ENCODE measurements at regions not wholly inside any gene's neighbourhood (a gene's known extent, or its start where the extent isn't known, plus 50 kb on each side); places are given as distances from the start of the nearest gene placed in this dataset.

DNA sequence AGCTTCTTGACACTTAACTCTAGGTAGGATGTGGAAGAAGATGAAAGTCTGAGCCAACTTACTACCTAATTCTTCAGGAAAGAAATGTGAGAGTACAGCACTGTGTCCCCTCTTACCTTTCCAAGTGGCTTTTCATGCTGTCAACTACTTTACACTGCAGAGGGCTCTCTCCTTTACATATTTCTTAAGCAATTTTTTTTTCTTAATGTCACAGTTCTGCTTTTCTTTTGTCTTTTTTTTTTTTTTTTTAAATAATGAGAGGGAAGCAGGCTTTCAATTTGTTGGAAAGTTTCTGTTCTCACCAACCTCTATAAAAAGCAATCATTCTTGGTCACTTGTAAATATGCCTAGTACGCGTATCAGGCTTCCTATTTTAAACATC is 212.7 kb upstream of the MIR17HG start:
- DNase-seq (ENCODE audit: low spot score), result no peak

DNA sequence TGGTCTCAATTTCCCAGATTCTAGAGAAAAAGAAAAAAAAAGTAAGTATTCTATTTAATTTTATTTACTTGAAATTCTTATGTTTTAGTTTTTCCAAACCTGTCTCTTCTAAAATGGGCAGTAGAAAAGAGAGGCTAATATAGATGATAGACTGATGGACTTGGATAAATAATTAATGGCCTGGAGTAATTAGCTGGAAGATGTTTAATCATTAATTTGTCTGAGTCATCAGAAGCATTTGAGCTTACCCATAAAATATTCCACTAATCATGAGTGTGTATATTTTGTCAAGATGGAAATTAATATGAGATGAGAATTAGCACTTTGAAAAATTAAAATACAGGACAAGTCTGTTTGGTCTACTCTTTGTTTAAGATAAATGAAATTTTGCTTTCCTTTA is 212.1 kb upstream of the MIR17HG start:
- no peak for DNase-seq (ENCODE audit: low spot score)

- no peak for DNase-seq (ENCODE audit: low spot score)
These were observed 211.5 kb upstream of the MIR17HG start for GRCh38 chr13:91135968-91136367.

GRCh38 chr13:91136806-91137205 is 210.7 kb upstream of the MIR17HG start:
- DNase-seq (ENCODE audit: low spot score), result no peak

DNA sequence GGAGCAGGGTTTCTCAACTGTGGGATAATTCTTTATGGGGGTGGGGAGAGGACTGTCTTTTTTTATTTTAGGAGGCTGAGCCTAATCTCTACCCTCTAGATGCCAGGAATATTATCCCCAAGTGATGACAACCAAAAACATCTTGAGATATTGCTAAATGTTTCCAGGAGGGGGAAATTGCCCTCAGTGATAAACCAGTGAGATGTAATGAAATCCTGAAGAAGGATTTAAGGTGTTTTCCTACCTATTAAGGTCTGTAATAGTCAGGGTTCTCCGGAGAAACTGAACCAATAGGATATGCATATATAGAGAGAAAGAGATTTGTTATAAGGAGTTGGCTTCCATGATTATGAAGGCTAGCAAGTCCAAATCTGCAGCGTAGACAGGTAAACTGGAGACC is 208.3 kb upstream of the MIR17HG start:
- no peak for DNase-seq (ENCODE audit: low spot score)

DNA sequence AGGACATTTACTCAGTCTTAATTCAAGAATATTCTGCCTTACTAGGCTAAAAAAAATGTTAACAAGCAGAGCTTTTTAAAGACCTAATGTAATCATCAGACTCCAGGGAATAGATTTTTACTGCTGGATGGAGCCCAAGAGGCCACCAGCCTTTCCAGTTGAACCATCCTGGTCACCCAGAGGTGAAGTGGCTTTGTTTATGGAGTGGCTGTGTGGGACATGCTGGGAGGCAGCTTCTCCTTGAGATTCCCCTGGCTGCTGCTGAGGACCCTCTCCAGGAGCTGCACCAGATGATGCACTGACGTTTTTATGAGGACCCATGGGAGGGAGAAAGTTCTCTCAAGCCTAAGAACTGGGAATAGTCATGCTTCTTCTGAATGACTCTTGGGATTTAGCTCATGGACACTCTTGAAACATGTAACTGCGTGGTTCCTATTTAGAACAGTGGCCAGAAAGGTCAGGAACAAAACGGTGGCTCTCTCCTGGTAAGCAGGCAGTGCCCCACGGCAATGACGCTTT is 205.9 kb upstream of the MIR17HG start:
- DNase-seq (ENCODE audit: low spot score), result no peak

GRCh38 chr13:91142572-91142971 is 204.9 kb upstream of the MIR17HG start:
- DNase-seq (ENCODE audit: low spot score), result no peak

DNA sequence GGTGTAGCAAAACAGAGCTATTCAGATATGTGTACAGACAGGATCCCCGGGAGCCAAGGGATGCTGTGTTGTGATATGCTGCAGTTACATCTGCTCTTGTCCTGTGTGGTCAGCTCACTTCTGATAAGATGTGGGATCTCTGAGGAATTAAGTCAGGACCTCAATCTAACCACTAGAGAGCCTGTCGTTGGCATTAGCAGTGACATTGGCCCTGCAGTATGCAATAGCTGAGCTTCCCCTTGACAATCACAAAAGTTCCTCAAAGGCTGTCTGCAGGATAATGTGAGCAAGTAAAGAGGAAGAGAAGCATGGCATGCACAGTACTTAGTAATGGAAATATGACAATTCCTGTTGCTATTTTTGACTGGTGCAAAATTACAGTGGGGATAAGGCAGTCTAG is 203.4 kb upstream of the MIR17HG start:
- DNase-seq (ENCODE audit: low spot score), result no peak

- DNase-seq (ENCODE audit: low spot score), result no peak
These were observed 203.0 kb upstream of the MIR17HG start for GRCh38 chr13:91144486-91144885.

- DNase-seq (ENCODE audit: low spot score), result no peak
These were observed 201.8 kb upstream of the MIR17HG start for GRCh38 chr13:91145571-91146205.

- no peak for DNase-seq (ENCODE audit: low spot score)
These were observed 200.9 kb upstream of the MIR17HG start for GRCh38 chr13:91146601-91147000.

DNA sequence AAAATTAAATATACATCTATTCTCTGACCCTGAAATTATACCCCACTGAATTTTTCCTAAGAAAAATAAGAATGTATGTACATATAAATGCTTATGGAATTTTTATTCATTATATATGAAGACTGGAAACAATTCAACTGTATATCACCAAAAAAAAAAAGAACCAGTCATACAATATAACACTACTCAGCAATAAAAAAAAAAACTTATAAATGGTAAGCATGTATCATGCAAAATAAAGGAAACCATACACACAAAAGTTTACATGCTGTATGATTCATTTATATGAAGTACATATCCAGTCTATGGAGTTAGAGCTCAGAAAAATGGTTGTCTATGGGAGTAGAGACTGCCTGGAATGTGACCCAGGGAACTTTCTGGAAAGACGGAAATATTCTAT is 199.4 kb upstream of the MIR17HG start:
- DNase-seq (ENCODE audit: low spot score), result no peak

- DNase-seq (ENCODE audit: low spot score), result no peak
These were observed 195.6 kb upstream of the MIR17HG start for GRCh38 chr13:91151921-91152320.

DNA sequence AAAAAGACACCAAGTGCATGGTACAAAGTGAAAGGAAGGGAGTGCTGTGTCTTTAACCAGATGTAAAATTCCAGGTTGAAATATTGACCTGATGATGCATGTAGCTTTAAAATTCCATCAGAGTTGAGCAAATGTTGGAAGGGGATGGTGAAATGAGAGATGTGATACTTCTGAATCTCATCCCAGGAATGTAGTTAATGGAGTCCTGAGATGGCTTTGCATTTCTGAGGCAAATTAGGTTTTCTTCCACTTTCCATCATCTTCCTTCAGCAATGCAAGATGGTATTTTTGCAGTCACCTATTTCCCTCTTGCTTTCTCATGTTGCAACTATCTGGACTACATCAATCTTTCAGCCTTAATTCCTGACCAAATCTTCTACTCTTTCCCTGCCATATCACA is 194.1 kb upstream of the MIR17HG start:
- DNase-seq (ENCODE audit: low spot score), result no peak

DNA sequence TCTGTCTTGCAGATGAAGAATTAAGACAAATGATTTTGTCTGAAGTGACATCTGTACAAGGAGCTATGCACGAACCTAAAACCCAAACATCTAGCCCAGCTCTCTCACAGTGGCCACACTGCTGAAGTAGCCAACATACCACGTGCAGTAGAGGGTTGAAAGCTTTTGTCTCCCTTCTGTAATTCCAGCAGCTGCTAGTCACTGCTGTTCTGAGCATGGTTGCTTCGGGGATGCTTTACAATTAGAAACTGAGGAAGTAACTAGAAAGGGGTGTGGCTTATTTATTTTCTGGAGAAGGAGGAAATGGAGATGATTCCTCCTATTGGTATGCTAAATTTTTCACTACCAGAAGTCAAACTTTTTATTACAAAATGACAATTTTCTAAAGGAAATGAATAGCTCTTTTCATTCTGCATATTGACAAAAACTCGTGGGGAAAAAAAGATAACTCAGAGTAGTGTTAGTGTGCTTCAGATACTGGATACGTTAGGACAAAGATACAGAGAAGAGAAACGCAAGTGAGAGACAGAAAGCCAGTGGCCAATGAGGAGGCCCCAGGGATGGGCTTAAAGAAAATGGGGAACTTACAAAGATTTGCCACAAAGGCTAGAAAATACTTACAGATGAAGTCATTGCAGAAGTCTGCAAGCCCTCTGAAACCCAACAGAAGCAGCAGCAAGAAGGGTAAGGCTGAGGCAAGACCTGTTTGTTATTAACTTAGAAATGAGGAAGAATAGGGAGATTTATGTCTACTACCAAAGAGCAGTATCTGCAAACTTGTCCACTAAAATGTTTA is 192.7 kb upstream of the MIR17HG start:
- no peak for DNase-seq (ENCODE audit: low spot score)

- DNase-seq (ENCODE audit: low spot score), result no peak
These were observed 191.9 kb upstream of the MIR17HG start for GRCh38 chr13:91155512-91156114.

GRCh38 chr13:91157273-91158016 is 190.0 kb upstream of the MIR17HG start:
- no peak for DNase-seq (ENCODE audit: low spot score)

GRCh38 chr13:91158017-91158395 is 189.5 kb upstream of the MIR17HG start:
- no peak for DNase-seq (ENCODE audit: low spot score)

DNA sequence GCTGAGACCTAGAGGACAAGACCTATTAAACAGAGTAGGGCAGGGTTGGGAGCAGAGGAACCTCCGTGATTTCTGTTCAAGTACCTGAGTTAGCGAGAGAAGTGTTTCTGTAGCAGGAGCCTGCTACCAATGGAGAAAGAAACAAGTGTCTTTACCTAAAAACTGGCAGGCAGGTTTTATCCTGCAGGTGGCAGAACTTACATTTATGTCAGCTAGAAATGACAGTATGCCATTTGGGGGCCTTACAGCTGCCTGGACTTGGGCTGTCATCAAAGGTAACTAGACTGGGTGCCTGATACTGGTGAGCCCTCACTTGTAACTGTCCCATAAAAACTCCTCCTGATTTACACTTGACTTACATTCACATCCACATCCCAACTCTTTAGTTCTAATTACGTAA is 185.3 kb upstream of the MIR17HG start:
- DNase-seq (ENCODE audit: low spot score), result no peak

DNA sequence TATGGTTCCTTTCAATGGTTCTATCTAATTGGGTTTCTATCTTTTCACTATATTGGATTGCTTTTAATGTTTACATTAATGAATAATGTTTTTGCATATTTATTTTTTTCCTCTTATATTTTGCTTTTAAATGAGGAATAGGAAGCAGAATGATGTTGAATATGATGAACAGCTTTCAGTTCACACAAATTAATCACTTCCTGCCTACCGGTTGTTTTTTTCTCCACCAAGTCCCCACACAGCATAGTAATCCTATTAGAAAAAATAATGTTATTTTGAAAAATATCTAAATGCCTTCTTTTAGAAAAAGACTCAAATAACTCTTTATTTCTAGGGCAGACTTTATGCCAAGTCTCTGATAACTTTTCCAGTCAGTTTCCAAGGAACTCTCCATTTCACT is 184.9 kb upstream of the MIR17HG start:
- DNase-seq (ENCODE audit: low spot score), result no peak

DNA sequence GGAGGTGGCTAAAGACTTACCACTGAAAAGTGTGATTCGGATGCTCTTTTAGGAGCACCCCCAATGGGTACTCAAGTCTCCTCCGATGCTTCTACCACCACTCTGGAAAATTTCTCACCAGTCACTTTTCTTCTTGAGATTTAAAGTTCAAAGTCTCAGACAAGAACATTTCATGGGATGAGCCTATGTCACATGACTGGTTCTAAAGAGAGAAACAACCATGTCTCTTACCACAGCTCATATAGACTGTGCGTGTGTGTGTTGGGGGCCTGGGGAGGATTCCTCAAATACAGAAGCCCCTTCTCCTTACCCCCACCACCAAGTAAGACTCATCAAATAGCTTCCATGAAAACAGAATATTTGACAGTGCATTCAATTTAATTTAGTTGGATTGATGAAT is 181.7 kb upstream of the MIR17HG start:
- DNase-seq (ENCODE audit: low spot score), result no peak

DNA sequence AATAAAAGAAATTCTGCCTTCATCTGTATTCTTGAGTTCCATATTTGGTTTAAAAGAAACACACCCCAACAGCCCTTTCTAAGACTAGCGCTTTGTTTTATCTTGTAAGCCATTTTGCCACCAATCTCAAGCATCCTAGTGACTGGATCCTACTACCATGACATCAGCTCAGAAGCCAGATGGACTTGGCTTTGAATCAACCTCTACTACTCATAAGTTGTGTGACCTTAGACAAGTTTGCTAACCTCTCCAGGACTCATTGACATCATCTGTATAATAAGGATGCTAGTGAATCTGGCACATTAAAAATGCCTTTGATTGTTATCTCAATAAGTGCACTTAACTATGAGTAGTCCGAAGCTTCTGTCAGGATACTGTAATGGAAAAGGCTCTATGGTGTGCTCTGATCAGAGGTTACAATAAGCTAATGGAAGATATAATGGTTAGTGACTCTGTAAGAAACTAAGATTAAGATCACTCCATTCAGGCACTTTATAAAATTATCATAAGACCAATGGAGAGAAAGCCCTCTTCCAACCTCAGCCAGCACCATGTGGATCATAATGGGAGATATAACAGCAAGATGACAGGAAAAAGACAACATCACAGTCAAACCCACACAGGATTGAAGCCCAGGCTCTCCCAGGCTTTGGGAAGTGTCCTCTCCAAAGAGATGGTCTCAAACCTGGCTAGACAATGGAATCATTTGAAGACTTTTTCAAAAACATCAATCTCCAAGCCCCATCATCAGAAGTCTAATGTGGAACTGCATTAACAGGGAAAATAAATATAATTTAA is 180.6 kb upstream of the MIR17HG start:
- no peak for DNase-seq (ENCODE audit: low spot score)

All from SW480 (cell line).